GM18511 (cell line): ENCODE measurements at regions not wholly inside any gene's neighbourhood (a gene's known extent, or its start where the extent isn't known, plus 50 kb on each side); places are given as distances from the start of the nearest gene placed in this dataset.
"Not testable (repeated sequence)": the region's sequence is repeated elsewhere in the genome, so short reads cannot be mapped to it uniquely, and the experiment has no call there.

Source experiments
- ATAC-seq: cut with Tn5 transposase; IDR thresholded peaks from one replicate; pipeline ENCODE4 v1.9.1; 2021; ENCODE audit warnings: mild to moderate bottlenecking, moderate library complexity; ENCODE audit not compliant: unreplicated experiment

- no peak for ATAC-seq
Observed at GRCh38 chr14:58751788-58752187, 114.0 kb downstream of the DACT1 start.

DNA sequence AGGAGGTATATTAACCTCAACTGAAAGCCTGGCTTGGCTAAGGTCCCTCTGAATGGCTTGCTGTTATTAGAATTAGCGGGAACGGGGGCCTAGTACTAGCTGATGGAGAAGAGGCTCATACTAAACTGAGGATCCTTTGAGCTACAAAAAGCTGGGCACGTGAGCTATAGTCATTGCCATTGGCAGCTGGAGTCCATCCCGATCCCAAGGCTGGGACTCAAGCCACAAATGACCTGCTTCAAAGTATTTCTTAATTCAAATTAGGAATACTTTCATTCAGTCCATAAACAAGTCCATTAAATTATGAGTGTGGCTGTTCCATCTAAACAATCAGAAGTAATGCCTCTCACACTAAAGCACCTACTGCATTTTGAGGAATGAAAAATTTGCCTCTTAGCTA lies 114.5 kb downstream of the DACT1 start:
- ATAC-seq, result no peak

- no peak for ATAC-seq
Observed at GRCh38 chr14:58752771-58753201, 115.0 kb downstream of the DACT1 start.

GRCh38 chr14:58755031-58755925 lies 117.5 kb downstream of the DACT1 start:
- ATAC-seq, result no peak

DNA sequence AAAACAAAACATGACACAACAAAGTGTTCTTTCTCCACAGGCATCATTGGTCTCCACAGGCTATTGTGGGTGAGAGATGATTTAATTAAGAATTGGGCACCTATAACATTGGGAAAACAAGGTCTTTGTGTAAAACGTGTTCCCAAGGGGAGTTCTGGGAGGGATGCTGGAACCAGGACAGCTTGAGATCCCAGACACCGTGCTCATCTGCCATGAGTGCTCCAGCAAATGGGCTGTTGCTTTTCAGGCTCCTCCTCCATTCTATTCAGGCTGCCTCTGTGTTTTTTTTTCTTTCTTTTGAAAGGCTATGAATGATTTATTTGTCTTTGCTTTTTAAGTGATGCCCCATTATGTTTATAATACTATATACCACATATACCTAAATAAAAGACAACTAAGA lies 122.4 kb downstream of the DACT1 start:
- no peak for ATAC-seq

DNA sequence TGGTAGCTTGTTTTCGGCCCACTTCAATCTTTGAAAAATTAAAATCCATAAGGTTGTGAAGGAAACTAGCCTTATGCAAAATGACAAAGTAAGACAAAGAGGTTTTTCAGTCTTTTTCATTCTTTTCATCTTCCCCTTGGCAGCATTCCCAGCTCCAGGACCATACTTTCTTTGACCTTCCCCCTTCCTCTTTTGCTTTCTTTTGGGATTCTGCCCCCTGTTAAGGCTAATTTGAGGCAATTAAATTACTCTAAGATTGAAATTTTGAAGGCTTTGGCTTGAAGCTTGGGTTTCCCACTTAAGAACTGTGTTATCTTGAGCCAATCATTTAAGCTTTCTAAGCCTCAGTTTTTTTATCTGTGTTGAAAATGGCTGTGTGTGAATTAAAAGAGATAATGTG lies 124.9 kb downstream of the DACT1 start:
- no peak for ATAC-seq

DNA sequence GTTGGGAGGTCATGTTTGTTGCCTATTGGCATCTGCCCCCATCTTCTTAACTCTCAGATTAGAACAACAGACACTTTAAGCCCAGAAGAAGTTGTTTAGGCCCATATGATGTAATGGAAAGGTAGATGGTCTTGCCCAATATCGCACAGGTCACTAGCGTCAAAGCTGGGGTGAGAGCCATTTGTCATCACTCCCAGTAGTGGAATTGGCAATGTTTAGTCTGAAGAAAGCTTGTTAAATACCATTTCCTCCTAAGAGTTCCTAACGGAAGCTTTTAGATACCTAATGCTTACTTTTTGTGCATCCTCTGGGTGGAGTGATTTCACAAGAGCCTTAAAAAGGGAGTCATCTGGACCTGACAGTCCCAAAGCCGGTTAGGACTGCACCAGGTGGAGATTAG lies 125.4 kb downstream of the DACT1 start:
- ATAC-seq, result no peak

GRCh38 chr14:58765418-58765831 lies 127.7 kb downstream of the DACT1 start:
- no peak for ATAC-seq

- no peak for ATAC-seq
Observed at GRCh38 chr14:58765843-58766242, 128.1 kb downstream of the DACT1 start.

DNA sequence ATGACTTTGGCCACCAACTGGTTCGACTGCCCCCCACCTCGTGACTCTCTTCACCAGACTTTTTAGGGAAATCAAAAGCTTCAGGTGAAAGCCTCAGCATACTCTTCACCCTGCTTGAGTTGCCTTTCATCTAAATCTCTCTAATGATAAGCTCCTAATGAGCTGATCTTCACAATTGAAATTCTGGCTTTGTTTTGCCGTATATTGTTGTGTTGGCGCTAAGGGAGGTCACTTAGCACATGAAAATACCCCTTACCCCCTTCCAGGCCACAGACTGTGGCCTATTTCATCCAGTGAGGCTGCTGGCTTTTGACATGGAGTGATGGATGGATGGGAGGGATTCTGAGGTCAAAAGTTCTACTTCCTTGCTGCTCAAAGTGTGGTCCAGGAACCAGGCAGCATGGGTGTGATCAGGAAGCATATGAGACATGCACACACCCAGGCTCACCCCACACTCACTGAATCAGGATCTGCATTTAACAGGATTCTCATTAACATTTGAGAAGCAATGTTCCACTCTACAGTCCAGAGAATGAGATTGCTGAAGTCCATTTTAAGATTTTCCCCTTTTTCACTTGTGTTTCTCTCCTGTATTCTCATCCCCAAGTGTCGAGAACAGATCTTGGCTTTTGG lies 131.4 kb downstream of the DACT1 start:
- no peak for ATAC-seq

GRCh38 chr14:58769771-58770170 lies 132.0 kb downstream of the DACT1 start:
- ATAC-seq, result no peak

GRCh38 chr14:58770491-58770982 lies 132.8 kb downstream of the DACT1 start:
- no peak for ATAC-seq

DNA sequence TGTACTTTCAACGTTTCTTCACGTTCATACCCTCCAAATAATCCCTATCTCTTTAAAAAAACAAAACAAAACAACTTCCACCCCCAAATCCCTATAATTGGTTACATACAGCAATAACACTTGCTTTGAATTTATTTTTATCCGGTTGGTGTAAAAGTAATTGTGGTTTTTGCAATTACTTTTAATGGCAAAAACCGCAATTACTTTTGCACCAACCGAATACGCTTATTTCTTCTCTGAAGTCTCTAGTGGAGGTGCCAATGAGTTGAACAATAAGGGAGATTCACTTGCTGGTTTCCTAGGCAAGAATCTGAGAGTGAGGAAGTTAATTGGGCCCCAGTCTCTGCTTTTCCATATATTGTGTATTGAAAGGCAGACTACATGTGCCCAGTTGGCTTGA lies 133.3 kb downstream of the DACT1 start:
- no peak for ATAC-seq

DNA sequence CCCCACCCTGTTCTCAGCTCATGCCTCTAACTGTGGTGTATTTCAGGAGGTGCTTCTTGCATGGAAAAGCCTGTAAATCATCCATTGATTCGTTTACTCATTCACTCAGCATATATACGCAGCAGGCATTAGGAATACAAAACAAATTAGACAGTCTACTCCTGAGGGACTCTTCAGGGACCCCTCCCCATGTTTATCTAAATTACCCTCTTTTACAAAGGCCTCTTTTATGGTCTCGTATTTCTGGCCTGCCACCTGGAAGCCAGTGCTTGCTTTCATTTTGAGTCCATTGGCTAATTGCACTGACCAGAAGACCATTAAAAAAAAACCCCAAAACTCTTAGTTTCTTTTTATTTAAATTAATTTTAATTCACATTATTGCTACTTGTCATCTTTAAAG lies 134.4 kb downstream of the DACT1 start:
- no peak for ATAC-seq

DNA sequence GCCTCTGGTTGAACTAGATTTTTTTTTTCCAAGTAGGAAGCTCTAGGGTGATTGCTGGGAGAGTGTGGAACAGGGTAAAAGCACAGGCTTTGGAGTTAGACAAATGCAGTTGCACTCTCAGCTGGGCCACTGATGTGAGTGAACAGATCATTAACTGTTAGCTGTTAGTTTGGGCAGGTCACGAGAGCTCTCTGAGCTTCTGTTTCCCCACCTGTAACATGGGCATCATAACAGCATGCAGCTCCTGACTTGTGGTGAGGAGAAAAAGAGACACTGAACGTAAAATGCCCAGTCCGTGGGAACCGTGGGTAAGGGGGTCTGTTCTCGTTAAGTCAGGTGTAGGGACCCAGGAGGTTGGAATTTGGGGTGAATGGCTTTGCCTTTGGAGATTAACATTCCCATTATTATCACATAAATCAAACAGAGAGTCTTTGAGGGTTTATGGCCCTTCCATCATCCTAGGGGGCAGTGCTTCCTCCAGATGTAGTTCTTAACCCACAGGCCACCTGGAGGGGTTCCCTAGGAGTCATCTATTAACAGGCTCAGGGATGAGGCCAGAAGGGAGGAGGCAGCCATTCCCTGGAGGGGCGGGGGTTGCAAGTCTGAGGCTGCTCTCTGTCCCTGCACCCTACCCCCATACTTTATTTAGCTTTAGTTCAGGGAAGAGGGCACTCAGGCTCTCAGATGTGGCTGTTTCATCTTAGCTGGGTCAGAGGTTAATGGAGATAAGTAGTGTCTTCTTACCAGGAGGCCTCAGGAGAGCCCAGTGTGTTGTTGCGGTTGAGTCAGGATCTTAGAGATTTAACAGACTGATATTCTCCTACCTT lies 135.2 kb downstream of the DACT1 start:
- no peak for ATAC-seq

DNA sequence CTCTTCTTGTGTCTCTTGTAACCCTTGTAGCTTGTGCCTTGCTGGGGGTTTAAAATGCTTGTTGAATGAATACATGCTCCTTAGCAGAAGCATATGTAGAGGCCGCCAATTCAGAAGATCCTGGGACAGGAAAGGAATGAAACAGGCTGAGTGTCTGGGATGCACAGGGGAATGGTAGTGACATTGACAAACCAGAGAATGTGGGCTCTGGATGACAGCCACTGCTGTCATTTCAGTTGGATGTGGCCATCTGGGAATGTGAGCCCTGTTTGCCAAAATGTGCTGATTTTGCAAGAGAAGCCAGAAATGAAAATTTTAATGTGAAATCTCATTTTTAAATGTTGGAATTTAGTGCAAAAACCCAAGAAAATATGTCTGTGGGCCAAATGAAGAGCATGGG lies 136.8 kb downstream of the DACT1 start:
- ATAC-seq, result no peak

DNA sequence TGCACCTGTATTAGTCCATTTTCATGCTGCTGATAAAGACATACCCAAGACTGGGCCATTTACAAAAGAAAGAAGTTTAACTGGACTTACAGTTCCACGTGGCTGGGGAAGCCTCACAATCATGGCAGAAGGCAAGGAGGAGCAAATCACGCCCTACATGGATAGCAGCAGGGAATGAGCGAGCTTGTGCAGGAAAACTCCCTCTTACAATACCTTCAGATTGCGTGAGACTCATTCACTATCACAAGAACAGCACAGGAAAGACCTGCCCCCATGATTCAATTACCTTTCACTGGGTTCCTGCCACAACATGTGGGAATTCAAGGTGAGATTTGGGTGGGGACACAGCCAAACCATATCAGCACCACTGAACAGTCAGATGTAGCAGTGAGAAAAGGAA lies 137.4 kb downstream of the DACT1 start:
- ATAC-seq, result not testable (repeated sequence)

- no peak for ATAC-seq
Observed at GRCh38 chr14:58776516-58776915, 138.8 kb downstream of the DACT1 start.

DNA sequence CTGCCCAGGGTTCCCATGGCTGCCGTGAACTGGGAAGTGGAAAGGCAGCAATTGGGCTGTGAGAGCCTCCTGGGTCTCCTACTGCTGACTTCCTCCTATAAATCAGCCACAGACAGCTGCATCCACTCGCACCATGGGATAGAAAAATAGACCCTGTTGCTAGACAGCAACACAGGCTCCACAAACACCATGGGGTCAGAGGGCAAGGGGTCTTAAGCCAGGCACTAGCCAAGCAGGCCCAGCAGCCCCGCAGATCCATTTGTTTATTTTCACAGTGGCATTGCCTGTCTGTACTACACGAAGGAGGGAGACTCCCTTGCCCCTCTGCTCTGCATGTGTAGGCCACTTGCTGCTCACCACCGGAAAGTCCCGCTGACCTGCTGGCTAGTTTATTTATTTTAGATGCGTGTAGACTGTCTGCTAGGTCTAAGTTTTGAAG lies 139.8 kb downstream of the DACT1 start:
- ATAC-seq, result peak; percentile 75

GRCh38 chr14:58778202-58778601 lies 140.4 kb downstream of the DACT1 start:
- ATAC-seq, result no peak

DNA sequence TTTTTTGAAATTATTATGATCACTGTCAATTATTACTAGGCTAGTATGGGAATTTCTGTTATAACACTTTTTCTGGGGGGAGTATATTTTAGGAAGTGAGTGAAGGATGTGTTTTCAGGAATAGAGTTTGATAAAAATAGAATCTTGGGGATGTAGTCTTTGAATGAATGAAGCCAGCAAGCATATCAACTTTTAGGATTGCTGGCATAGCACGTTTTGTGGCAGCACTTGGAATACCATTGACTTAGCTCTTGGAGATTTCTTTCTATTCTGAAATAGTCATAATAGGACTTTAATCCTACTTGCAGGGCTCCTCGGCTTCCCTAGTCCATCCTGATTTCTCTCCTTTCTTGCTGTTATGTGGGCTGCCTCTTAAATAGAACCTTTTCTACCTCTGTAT lies 141.6 kb downstream of the DACT1 start:
- no peak for ATAC-seq
